ENCODE measurements at regions not wholly inside any gene's neighbourhood (a gene's known extent, or its start where the extent isn't known, plus 50 kb on each side); places are given as distances from the start of the nearest gene placed in this dataset.

DNA sequence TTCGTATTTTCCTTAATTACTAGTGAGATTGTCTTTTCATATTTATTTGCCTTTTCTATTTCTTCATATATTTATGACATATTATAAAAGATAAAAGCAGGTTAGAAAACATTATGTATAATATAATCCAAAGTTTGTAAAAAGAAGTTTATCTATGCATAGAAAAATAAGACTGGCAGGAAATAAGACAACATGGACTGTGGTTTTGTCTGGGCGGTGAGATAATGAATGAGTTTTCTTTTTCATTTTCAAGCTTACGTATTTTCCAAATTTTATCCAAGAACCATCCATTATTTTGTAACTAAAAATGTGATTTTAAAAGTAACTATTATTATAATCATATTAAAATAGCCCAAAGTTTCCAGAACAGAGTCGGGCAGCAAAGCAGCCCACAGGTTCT lies 109.8 kb upstream of the MVB12B start (continued):
- TF ChIP-seq, protein P1, sequence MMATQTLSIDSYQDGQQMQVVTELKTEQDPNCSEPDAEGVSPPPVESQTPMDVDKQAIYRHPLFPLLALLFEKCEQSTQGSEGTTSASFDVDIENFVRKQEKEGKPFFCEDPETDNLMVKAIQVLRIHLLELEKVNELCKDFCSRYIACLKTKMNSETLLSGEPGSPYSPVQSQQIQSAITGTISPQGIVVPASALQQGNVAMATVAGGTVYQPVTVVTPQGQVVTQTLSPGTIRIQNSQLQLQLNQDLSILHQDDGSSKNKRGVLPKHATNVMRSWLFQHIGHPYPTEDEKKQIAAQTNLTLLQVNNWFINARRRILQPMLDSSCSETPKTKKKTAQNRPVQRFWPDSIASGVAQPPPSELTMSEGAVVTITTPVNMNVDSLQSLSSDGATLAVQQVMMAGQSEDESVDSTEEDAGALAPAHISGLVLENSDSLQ (IDR thresholded peaks at IDR 0.05) = no peak
- TF ChIP-seq, protein P2, sequence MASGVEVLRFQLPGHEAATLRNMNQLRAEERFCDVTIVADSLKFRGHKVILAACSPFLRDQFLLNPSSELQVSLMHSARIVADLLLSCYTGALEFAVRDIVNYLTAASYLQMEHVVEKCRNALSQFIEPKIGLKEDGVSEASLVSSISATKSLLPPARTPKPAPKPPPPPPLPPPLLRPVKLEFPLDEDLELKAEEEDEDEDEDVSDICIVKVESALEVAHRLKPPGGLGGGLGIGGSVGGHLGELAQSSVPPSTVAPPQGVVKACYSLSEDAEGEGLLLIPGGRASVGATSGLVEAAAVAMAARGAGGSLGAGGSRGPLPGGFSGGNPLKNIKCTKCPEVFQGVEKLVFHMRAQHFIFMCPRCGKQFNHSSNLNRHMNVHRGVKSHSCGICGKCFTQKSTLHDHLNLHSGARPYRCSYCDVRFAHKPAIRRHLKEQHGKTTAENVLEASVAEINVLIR (CRISPR knock-in tag; IDR thresholded peaks at IDR 0.05) = no peak
- TF ChIP-seq, protein P3, sequence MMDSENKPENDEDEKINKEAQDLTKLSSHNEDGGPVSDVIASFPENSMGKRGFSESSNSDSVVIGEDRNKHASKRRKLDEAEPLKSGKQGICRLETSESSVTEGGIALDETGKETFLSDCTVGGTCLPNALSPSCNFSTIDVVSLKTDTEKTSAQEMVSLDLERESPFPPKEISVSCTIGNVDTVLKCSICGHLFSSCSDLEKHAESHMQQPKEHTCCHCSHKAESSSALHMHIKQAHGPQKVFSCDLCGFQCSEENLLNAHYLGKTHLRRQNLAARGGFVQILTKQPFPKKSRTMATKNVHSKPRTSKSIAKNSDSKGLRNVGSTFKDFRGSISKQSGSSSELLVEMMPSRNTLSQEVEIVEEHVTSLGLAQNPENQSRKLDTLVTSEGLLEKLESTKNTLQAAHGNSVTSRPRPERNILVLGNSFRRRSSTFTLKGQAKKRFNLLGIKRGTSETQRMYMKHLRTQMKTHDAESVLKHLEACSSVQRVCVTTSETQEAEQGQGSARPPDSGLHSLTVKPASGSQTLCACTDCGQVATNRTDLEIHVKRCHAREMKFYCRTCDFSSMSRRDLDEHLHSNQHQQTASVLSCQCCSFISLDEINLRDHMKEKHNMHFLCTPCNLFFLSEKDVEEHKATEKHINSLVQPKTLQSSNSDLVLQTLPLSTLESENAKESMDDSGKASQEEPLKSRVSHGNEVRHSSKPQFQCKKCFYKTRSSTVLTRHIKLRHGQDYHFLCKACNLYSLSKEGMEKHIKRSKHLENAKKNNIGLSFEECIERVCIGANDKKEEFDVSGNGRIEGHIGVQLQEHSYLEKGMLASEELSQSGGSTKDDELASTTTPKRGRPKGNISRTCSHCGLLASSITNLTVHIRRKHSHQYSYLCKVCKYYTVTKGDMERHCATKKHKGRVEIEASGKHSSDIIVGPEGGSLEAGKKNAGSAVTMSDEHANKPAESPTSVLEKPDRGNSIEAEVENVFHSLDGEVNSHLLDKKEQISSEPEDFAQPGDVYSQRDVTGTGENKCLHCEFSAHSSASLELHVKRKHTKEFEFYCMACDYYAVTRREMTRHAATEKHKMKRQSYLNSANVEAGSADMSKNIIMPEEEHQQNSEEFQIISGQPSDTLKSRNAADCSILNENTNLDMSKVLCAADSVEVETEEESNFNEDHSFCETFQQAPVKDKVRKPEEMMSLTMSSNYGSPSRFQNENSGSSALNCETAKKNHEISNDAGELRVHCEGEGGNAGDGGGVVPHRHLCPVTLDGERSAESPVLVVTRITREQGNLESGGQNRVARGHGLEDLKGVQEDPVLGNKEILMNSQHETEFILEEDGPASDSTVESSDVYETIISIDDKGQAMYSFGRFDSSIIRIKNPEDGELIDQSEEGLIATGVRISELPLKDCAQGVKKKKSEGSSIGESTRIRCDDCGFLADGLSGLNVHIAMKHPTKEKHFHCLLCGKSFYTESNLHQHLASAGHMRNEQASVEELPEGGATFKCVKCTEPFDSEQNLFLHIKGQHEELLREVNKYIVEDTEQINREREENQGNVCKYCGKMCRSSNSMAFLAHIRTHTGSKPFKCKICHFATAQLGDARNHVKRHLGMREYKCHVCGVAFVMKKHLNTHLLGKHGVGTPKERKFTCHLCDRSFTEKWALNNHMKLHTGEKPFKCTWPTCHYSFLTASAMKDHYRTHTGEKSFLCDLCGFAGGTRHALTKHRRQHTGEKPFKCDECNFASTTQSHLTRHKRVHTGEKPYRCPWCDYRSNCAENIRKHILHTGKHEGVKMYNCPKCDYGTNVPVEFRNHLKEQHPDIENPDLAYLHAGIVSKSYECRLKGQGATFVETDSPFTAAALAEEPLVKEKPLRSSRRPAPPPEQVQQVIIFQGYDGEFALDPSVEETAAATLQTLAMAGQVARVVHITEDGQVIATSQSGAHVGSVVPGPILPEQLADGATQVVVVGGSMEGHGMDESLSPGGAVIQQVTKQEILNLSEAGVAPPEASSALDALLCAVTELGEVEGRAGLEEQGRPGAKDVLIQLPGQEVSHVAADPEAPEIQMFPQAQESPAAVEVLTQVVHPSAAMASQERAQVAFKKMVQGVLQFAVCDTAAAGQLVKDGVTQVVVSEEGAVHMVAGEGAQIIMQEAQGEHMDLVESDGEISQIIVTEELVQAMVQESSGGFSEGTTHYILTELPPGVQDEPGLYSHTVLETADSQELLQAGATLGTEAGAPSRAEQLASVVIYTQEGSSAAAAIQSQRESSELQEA (IDR thresholded peaks at IDR 0.05; ENCODE audit: low read depth) = no peak

Data from K562 (cell line).